ENCODE measurements at regions not wholly inside any gene's neighbourhood (a gene's known extent, or its start where the extent isn't known, plus 50 kb on each side); places are given as distances from the start of the nearest gene placed in this dataset.

DNA sequence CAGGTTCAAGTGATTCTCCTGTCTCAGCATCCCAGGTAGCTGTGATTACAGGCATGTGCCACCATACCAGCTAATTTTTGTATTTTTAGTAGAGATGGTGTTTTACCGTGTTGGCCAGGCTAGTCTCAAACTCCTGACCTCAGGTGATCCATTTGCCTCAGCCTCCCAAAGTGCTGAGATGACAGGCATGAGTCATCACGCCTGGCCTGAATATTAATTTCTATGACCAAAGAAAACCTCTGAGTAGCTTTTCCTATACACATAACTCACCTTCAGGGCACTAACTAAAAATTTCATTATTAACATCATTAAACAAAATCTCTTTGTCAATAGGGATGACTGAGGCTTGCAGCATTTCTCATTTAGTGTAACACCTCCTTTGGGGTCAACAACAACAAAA, 259.6 kb upstream of the KRR1 start:
- TF ChIP-seq TAF1 (IDR thresholded peaks at IDR 0.05; ENCODE audit: borderline replicate concordance, low read depth, low read length), result no peak
- no peak for TF ChIP-seq POLR2A (IDR thresholded peaks at IDR 0.05; ENCODE audit: low read depth, low read length)
- no peak for TF ChIP-seq POLR2AphosphoS5 (IDR thresholded peaks at IDR 0.05; ENCODE audit: low read depth, low read length)

All from GM12892 (cell line).